GM20000 (cell line): ENCODE measurements at regions not wholly inside any gene's neighbourhood (a gene's known extent, or its start where the extent isn't known, plus 50 kb on each side); places are given as distances from the start of the nearest gene placed in this dataset.

Source experiments
- DNase-seq: peaks from one replicate; pipeline ENCODE4 v3.0.0; 2012; ENCODE audit warnings: low spot score
- TF ChIP-seq, protein P1 (sequence below): IDR thresholded peaks from 2 replicates; pipeline ENCODE4 v1.5.1; 2012; ENCODE audit warnings: mild to moderate bottlenecking, control low read depth; ENCODE audit errors: extremely low read depth, missing control alignments

DNA sequence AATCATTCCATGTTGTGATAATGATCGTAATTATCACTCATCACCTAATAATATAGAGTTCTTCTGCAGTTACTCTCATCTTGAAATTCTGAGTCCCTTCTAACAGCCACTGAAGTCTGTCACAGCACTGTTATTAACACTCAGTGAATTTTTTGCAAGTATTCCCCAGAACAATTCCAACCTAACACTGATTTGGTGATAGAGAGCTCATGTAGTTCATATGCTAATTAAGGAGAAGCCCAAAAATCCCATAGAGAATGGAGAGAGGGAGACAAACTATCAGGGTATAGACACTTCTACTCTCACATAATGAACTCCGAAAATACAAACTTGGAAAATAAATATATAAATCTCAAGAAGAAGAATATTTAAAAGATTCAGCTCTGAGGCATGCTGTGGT is 1253.4 kb upstream of the NXPH2 start:
- DNase-seq = no peak
- TF ChIP-seq, protein P1, sequence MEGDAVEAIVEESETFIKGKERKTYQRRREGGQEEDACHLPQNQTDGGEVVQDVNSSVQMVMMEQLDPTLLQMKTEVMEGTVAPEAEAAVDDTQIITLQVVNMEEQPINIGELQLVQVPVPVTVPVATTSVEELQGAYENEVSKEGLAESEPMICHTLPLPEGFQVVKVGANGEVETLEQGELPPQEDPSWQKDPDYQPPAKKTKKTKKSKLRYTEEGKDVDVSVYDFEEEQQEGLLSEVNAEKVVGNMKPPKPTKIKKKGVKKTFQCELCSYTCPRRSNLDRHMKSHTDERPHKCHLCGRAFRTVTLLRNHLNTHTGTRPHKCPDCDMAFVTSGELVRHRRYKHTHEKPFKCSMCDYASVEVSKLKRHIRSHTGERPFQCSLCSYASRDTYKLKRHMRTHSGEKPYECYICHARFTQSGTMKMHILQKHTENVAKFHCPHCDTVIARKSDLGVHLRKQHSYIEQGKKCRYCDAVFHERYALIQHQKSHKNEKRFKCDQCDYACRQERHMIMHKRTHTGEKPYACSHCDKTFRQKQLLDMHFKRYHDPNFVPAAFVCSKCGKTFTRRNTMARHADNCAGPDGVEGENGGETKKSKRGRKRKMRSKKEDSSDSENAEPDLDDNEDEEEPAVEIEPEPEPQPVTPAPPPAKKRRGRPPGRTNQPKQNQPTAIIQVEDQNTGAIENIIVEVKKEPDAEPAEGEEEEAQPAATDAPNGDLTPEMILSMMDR = no peak

DNA sequence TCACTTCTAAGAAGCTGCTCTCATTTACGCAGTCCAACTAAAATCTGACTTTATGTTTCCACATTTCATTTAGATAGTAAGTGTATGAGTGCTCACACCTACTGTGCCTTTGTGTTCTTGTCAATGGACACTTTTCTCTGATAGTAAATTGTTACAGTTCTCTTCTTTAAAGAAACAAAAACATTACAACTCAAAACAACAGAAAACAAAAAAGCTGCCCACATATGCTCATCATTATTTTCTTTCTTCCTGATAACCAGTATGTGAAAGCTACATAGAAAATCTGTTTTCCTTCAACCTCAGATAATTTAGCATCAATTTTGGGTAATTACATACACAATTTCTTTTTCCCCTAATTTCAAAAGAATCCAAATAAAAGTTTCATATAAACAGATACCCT is 1247.8 kb upstream of the NXPH2 start:
- TF ChIP-seq, protein P1 = no peak
- no peak for DNase-seq

DNA sequence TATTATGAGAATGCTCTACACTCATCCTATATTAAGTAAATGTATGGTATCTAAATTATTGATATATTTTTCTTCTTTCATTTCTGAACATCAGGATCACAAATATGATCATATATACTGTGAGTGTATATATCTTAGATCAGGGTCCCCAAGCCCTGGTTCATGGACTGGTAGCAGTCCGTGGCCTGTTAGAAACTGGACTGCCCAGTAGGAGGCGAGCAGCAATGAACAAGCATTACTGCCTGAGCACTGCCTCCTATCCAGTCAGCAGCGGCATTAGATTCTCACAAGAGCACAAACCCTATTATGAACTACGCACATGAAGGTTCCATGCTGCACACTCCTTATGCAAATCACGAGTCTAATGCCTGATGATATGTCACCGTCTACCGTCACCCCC is 1247.1 kb upstream of the NXPH2 start:
- no peak for DNase-seq
- TF ChIP-seq, protein P1 = no peak

DNA sequence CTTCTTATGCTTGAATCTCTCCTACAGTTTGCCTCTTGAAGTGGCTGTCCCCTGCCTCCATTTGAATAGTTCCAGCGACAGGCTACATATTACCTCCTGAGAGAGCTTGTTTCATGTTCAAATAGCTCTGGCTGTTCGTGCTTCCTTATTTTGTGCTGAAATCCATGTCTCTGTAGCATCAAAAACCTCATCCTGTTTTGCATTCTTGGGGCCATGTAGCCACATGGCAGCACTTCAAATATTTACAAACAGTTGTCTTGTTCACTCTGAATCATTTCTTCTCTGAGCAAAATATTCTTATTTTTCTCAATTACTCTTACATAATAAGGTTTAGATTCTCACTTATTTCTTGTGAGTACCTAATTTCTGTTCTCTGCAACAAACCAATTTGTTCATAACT is 1243.1 kb upstream of the NXPH2 start:
- DNase-seq = no peak
- TF ChIP-seq, protein P1 = no peak

DNA sequence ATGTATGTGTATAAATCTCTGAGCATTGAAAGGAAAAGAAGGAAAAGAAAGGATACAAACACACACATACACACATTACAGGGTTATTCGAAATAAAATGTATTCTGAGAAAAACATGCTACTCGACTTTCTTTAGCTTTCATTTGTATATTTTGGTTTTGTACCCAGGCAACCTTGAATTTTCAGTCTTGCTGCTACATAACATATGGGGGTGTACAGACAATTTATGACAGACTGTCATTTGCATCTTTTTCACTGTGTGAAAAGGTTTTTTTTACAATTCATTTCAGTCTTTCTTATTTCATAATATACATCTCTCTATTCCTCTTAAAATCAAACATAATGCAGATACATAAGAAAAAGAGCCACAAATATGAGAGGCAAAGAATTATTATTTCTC is 1238.4 kb upstream of the NXPH2 start:
- no peak for DNase-seq
- TF ChIP-seq, protein P1 = no peak

DNA sequence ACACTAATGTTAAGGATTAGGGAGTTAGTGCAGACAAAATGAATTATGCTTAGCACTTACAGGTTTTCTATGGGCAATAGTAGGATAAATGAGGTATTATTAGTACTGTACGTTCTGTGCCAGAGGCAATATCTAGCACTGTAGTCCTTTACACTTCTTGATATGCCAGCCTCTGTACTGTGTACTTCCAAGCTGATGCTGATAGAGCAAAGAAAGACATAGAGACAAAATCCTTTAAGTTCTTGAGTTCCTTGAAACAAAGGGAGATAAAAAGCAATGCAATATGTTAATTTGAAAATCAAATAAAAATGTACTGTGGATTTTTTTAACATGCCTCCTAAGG is 1234.0 kb upstream of the NXPH2 start:
- DNase-seq = no peak
- TF ChIP-seq, protein P1 = no peak

DNA sequence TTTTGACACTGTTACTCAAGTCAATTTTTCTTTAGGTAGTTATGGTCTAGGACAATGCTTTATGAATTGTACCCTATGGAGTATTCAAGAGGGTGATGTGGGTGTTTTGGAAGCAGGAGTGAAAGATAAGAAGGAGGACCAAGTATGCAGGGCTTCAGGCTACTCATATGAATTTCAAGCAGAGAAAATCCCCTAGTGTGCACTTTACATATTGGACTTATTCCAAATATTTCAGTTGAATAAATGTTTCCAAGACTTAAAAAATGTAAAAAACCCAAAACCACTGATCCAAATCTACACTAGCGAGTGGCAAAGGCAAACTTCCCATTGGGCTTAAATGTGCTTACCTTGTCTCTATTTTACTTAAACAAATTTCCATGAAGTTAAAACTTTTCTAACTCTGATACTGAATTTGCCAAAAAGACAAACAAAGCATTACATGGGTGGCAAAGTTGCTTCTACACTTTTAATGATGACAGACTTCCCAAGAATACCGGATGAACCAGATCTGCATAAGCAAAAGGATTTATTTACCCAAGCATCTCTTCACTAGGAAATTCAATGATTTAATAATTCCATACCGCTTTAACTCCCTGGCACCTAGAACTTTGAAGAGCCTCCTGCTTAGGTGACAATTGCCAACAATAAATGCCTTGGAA is 1233.5 kb upstream of the NXPH2 start:
- TF ChIP-seq, protein P1 = no peak
- no peak for DNase-seq
